H1 (cell line): ENCODE measurements at regions not wholly inside any gene's neighbourhood (a gene's known extent, or its start where the extent isn't known, plus 50 kb on each side); places are given as distances from the start of the nearest gene placed in this dataset.

Experiments used
- CTCF ChIA-PET: fragments of 300-600 bp; sonication (Branson Sonifier 250); formaldehyde crosslinking; loops from one replicate; lab custom pipeline; 2021; ENCODE audit not compliant: partially characterized antibody; lab: Charles Lee
- POLR2A ChIA-PET: fragments of 300-600 bp; sonication (Branson Sonifier 250); formaldehyde crosslinking; loops from one replicate; lab custom pipeline; 2021; ENCODE audit warnings: inconsistent platforms; ENCODE audit not compliant: partially characterized antibody; lab: Charles Lee
- DNase-seq, 2 experiments: peaks; one replicate each; pipeline versions ENCODE4 v3.0.0 to v3.0.0-alpha.2; 2010 to 2022; ENCODE audit warnings: low spot score in 2 of 2, low read depth in 1 of 2, mixed read lengths in 1 of 2
- FAIRE-seq: peaks from 2 replicates; lab custom pipeline; 2011; peaks lifted over from hg19 to GRCh38; lab: Jason Lieb, UNC
- H2AFZ ChIP-seq: 2 replicates; pipeline ENCODE4 v1.8.1; 2012; ENCODE audit warnings: low read length, inconsistent platforms
- H2AK5ac ChIP-seq: 2 replicates; pipeline ENCODE4 v1.6.1; 2013; ENCODE audit warnings: low read depth, low read length
- H2BK120ac ChIP-seq: replicated peaks from 2 replicates; pipeline ENCODE3; 2013; ENCODE audit warnings: low read depth, low read length, inconsistent platforms
- H2BK12ac ChIP-seq: 2 replicates; pipeline ENCODE4 v1.6.1; 2013; ENCODE audit warnings: low read depth, low read length
- H2BK15ac ChIP-seq: 2 replicates; pipeline ENCODE4 v1.6.1; 2013; ENCODE audit warnings: low read length
- H2BK20ac ChIP-seq: 2 replicates; pipeline ENCODE4 v1.6.1; 2013; ENCODE audit warnings: low read length
- H2BK5ac ChIP-seq: 2 replicates; pipeline ENCODE4 v1.6.1; 2013; ENCODE audit warnings: low read depth, low read length
- H3K14ac ChIP-seq: 2 replicates; pipeline ENCODE4 v1.6.1; 2013; ENCODE audit warnings: inconsistent platforms; ENCODE audit not compliant: insufficient read length
- H3K18ac ChIP-seq: 2 replicates; pipeline ENCODE4 v1.6.1; 2013; ENCODE audit warnings: low read length; ENCODE audit errors: extremely low read depth
- H3K23ac ChIP-seq: 2 replicates; pipeline ENCODE4 v1.6.1; 2013; ENCODE audit warnings: inconsistent platforms; ENCODE audit not compliant: insufficient read length
- H3K23me2 ChIP-seq: 2 replicates; pipeline ENCODE4 v1.6.1; 2013; ENCODE audit warnings: low read depth, low read length
- H3K27ac ChIP-seq: 2 replicates; pipeline ENCODE4 v1.6.1; 2011; ENCODE audit warnings: low read depth, low read length, inconsistent platforms
- H3K27me3 ChIP-seq, 4 experiments: replicated peaks in 1 of 4; 1 replicate in 1 of 4; 2 replicates in 3 of 4; pipeline versions ENCODE4 v1.6.1 to v1.8.1; 2011 to 2013; ENCODE audit warnings: low read length in 3 of 4, mild to moderate bottlenecking in 3 of 4, inconsistent platforms in 2 of 4, mixed read lengths in 2 of 4, moderate library complexity in 1 of 4; ENCODE audit not compliant: control insufficient read depth in 3 of 4, insufficient read depth in 3 of 4; ENCODE audit errors: extremely low read depth in 1 of 4
- H3K36me3 ChIP-seq, 4 experiments: 2 replicates each; pipeline versions ENCODE4 v1.6.1 to v1.8.1; 2011 to 2013; ENCODE audit warnings: mild to moderate bottlenecking in 4 of 4, low read length in 3 of 4, moderate library complexity in 2 of 4, control low read depth in 1 of 4, inconsistent platforms in 1 of 4; ENCODE audit not compliant: insufficient read depth in 4 of 4, control insufficient read depth in 2 of 4
- H3K4ac ChIP-seq: replicated peaks from 2 replicates; pipeline ENCODE3; 2013; ENCODE audit warnings: low read length, low read depth, mixed read lengths, inconsistent platforms; ENCODE audit not compliant: insufficient read length
- H3K4me1 ChIP-seq, 4 experiments: replicated peaks in 1 of 4; 1 replicate in 1 of 4; 2 replicates in 3 of 4; pipeline versions ENCODE4 v1.6.1 to v1.8.1; 2011 to 2013; ENCODE audit warnings: low read length in 3 of 4, inconsistent platforms in 2 of 4, mixed read lengths in 1 of 4; ENCODE audit not compliant: insufficient read depth in 4 of 4, control insufficient read depth in 3 of 4
- H3K4me2 ChIP-seq, 2 experiments: 2 replicates each; pipeline versions ENCODE4 v1.6.1 to v1.8.1; 2011 to 2013; ENCODE audit warnings: low read depth in 2 of 2, low read length in 2 of 2, control low read depth in 1 of 2, inconsistent platforms in 1 of 2, mild to moderate bottlenecking in 1 of 2; ENCODE audit not compliant: insufficient read depth in 1 of 2
- H3K4me3 ChIP-seq, 4 experiments: fragments of 200-600, 300-600 bp in 1 of 4; sonication (generic), shearing (Covaris generic), sonication (Bioruptor Twin) in 1 of 4; 2 replicates each; pipeline versions ENCODE4 v1.5.1 to v1.8.1; 2011 to 2016; ENCODE audit warnings: low read length in 4 of 4, low read depth in 3 of 4, control low read depth in 2 of 4, inconsistent platforms in 2 of 4, mild to moderate bottlenecking in 2 of 4, mixed read lengths in 1 of 4, moderate library complexity in 1 of 4; ENCODE audit not compliant: insufficient read depth in 2 of 4; ENCODE audit errors: extremely low read depth in 1 of 4
- H3K56ac ChIP-seq: replicated peaks from 2 replicates; pipeline ENCODE3; 2013; ENCODE audit warnings: low read depth, mild to moderate bottlenecking, mixed read lengths, low read length, inconsistent platforms; ENCODE audit not compliant: insufficient read length
- H3K79me1 ChIP-seq: 2 replicates; pipeline ENCODE4 v1.6.1; 2013; ENCODE audit warnings: low read depth, low read length, control low read depth
- H3K79me2 ChIP-seq, 2 experiments: 2 replicates each; pipeline versions ENCODE4 v1.6.1 to v1.8.1; 2012 to 2013; ENCODE audit warnings: low read length in 2 of 2, mild to moderate bottlenecking in 2 of 2, inconsistent platforms in 1 of 2; ENCODE audit not compliant: insufficient read depth in 2 of 2, control insufficient read depth in 1 of 2
- H3K9ac ChIP-seq, 4 experiments: replicated peaks in 1 of 4; 1 replicate in 1 of 4; 2 replicates in 3 of 4; pipeline versions ENCODE4 v1.6.1 to v1.8.1; 2011 to 2013; ENCODE audit warnings: low read depth in 3 of 4, low read length in 3 of 4, control low read depth in 2 of 4, mild to moderate bottlenecking in 2 of 4, moderate library complexity in 2 of 4, inconsistent platforms in 1 of 4; ENCODE audit errors: extremely low read depth in 1 of 4
- H3K9me3 ChIP-seq, 2 experiments: 2 replicates each; pipeline versions ENCODE4 v1.6.1 to v1.8.1; 2012 to 2013; ENCODE audit warnings: mild to moderate bottlenecking in 2 of 2, moderate library complexity in 2 of 2, control low read depth in 1 of 2, inconsistent platforms in 1 of 2, low read depth in 1 of 2, low read length in 1 of 2, mixed read lengths in 1 of 2; ENCODE audit not compliant: insufficient read depth in 2 of 2
- H4K20me1 ChIP-seq, 2 experiments: replicated peaks in 1 of 2; 2 replicates each; pipeline versions ENCODE3 to v1.8.1; 2011 to 2013; ENCODE audit warnings: inconsistent platforms in 2 of 2, low read length in 2 of 2, mild to moderate bottlenecking in 1 of 2; ENCODE audit not compliant: insufficient read depth in 2 of 2, control insufficient read depth in 1 of 2
- H4K5ac ChIP-seq: 2 replicates; pipeline ENCODE4 v1.6.1; 2013; ENCODE audit warnings: low read length, low read depth, mixed read lengths, inconsistent platforms; ENCODE audit not compliant: insufficient read length
- H4K8ac ChIP-seq: 2 replicates; pipeline ENCODE4 v1.8.0; 2013; ENCODE audit warnings: mild to moderate bottlenecking, moderate library complexity, low read length, inconsistent platforms; ENCODE audit not compliant: insufficient read depth; ENCODE audit errors: extremely low read depth
- H4K91ac ChIP-seq: replicated peaks from 2 replicates; pipeline ENCODE3; 2013; ENCODE audit warnings: low read length, mixed read lengths, inconsistent platforms; ENCODE audit not compliant: insufficient read length
- ATF2 ChIP-seq: IDR thresholded peaks from 2 replicates; pipeline ENCODE4 v1.6.1; 2012; ENCODE audit warnings: low read length, inconsistent platforms
- ATF3 ChIP-seq: IDR thresholded peaks from 2 replicates; pipeline ENCODE4 v1.6.1; 2011; ENCODE audit warnings: low read depth, mild to moderate bottlenecking, low read length; ENCODE audit not compliant: insufficient read depth
- EGR1 ChIP-seq: IDR thresholded peaks from 2 replicates; pipeline ENCODE4 v1.6.1; 2011; ENCODE audit warnings: low read depth, low read length, borderline replicate concordance
- GABPA ChIP-seq: IDR thresholded peaks from 2 replicates; pipeline ENCODE4 v1.6.1; 2011; ENCODE audit warnings: mild to moderate bottlenecking, low read length, moderate library complexity, borderline replicate concordance; ENCODE audit not compliant: insufficient read depth
- HDAC2 ChIP-seq, 2 experiments: fragments of 300-600 bp in 1 of 2; sonication (generic) in 1 of 2; IDR thresholded peaks; 2 replicates each; pipeline ENCODE4 v1.6.1; 2011 to 2012; ENCODE audit warnings: low read depth in 2 of 2, low read length in 2 of 2, mild to moderate bottlenecking in 2 of 2, moderate library complexity in 2 of 2, borderline replicate concordance in 1 of 2, inconsistent platforms in 1 of 2
- JUN ChIP-seq: IDR thresholded peaks from 2 replicates; pipeline ENCODE4 v1.6.1; 2011; ENCODE audit warnings: low read depth, mild to moderate bottlenecking, improper control_type of control experiment, low read length
- JUND ChIP-seq: IDR thresholded peaks from 2 replicates; pipeline ENCODE4 v1.6.1; 2011; ENCODE audit warnings: mild to moderate bottlenecking, improper control_type of control experiment, low read length
- NRF1 ChIP-seq: IDR thresholded peaks from 2 replicates; pipeline ENCODE4 v1.6.1; 2011; ENCODE audit warnings: mild to moderate bottlenecking, low read depth, low read length, improper control_type of control experiment
- RXRA ChIP-seq: IDR thresholded peaks from 2 replicates; pipeline ENCODE4 v1.6.1; 2011; ENCODE audit warnings: low read depth, mild to moderate bottlenecking, low read length, moderate library complexity; ENCODE audit not compliant: insufficient read depth
- SIX5 ChIP-seq: IDR thresholded peaks from 2 replicates; pipeline ENCODE4 v1.6.1; 2011; ENCODE audit warnings: mild to moderate bottlenecking, low read depth, low read length
- SP1 ChIP-seq: IDR thresholded peaks from 2 replicates; pipeline ENCODE4 v1.6.1; 2011; ENCODE audit warnings: low read depth, low read length
- TAF1 ChIP-seq: IDR thresholded peaks from 2 replicates; pipeline ENCODE4 v1.6.1; 2011; ENCODE audit warnings: mild to moderate bottlenecking, low read depth, low read length
- ZNF274 ChIP-seq: IDR thresholded peaks from 2 replicates; pipeline ENCODE4 v1.7.0; 2012; ENCODE audit warnings: low read length, borderline replicate concordance; ENCODE audit errors: extremely low read depth
- WGBS, 2 experiments: shearing (Covaris generic) in 1 of 2; methylation state at CpG; one replicate each; pipeline versions ENCODE4 v1.1.6 to v1.1.7; 2013 to 2015; ENCODE audit warnings: low lambda C conversion rate in 2 of 2, mixed read lengths in 2 of 2, inconsistent platforms in 1 of 2, low coverage in 1 of 2, missing lambda C conversion rate in 1 of 2; ENCODE audit not compliant: insufficient replicate concordance in 2 of 2, insufficient coverage in 1 of 2, insufficient read length in 1 of 2; ENCODE audit errors: extremely low coverage in 1 of 2, missing lambda C conversion rate in 1 of 2; 5-methylcytosine and 5-hydroxymethylcytosine counted together

- no peak overlapping the region for H4K8ac ChIP-seq
- no peak overlapping the region for H3K9ac ChIP-seq
- no peak overlapping the region for H2BK15ac ChIP-seq
- H3K23me2 ChIP-seq: no peaks in the 10 kb centered on the region
- WGBS, 2 experiments: 83% methylated on average over 7 of the region's 8 CpGs; no CpG with 5 or more reads in 1 of the 2 experiments
- no peaks in the 10 kb centered on the region for H3K36me3 ChIP-seq
- H2BK20ac ChIP-seq: no peak overlapping the region
- H3K27me3 ChIP-seq: no peaks in the 10 kb centered on the region
- no peak overlapping the region for H2BK5ac ChIP-seq
- no peak overlapping the region for H3K14ac ChIP-seq
- H3K4me2 ChIP-seq: no peak overlapping the region
- FAIRE-seq: no peak
- CTCF ChIA-PET: no interaction called here
- no peak overlapping the region for H2BK120ac ChIP-seq
- H2AK5ac ChIP-seq: no peak overlapping the region
- DNase-seq: no peak
- no peak overlapping the region for H3K56ac ChIP-seq
- no peaks in the 10 kb centered on the region for H3K4me1 ChIP-seq
- H3K4ac ChIP-seq: no peak overlapping the region
- H4K5ac ChIP-seq: no peak overlapping the region
- no peaks in the 10 kb centered on the region for H3K79me2 ChIP-seq
- no peak overlapping the region for H3K27ac ChIP-seq
- H3K9me3 ChIP-seq: peaks cover 20 to 86% of the 10 kb centered on the region in 2 experiments; a peak in 3 of 4 replicates
- POLR2A ChIA-PET: no interaction called here
- H3K23ac ChIP-seq: no peak overlapping the region
- H2BK12ac ChIP-seq: no peak overlapping the region
- no peak overlapping the region for H2AFZ ChIP-seq
- H3K4me3 ChIP-seq: no peak overlapping the region
- no peaks in the 10 kb centered on the region for H3K79me1 ChIP-seq
- H4K91ac ChIP-seq: no peak overlapping the region
- H4K20me1 ChIP-seq: no peaks in the 10 kb centered on the region
- no peak overlapping the region for H3K18ac ChIP-seq
- TF ChIP-seq RXRA (no peak), NRF1 (no peak), ATF3 (no peak), GABPA (no peak), ATF2 (no peak), SP1 (no peak), HDAC2 (IDR thresholded peaks at IDR 0.05; ENCODE audit: borderline replicate concordance in 1 of 2, low read depth in 2 of 2, low read length in 2 of 2) (no peak), EGR1 (no peak), TAF1 (no peak), JUND (no peak), SIX5 (no peak), ZNF274 (no peak), JUN (no peak)
These were observed 200.0 kb downstream of the LIPI start for GRCh38 chr21:14010729-14011128.
